ENCODE measurements at regions not wholly inside any gene's neighbourhood (a gene's known extent, or its start where the extent isn't known, plus 50 kb on each side); places are given as distances from the start of the nearest gene placed in this dataset.

DNA sequence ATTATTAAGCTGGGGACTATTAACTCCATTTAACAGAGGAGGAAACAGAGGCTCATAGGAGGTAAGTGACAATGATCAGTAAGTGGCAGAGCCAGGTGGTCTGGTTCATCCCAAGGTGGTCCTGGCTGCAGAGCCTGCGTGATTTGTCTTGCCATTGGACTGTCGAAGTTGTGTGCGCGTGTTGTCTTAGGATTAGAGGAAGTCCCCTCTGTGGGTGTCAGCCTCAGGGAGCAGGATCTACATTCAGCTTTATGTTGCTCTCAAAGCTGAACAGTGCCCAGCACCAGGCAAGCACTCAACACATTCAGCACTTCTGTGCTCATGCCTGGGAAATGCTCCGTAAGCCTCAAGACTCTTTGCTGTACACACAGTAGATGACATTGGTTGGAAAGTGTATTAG is 139.5 kb downstream of the HERPUD2 start:
- TF ChIP-seq, protein P1, sequence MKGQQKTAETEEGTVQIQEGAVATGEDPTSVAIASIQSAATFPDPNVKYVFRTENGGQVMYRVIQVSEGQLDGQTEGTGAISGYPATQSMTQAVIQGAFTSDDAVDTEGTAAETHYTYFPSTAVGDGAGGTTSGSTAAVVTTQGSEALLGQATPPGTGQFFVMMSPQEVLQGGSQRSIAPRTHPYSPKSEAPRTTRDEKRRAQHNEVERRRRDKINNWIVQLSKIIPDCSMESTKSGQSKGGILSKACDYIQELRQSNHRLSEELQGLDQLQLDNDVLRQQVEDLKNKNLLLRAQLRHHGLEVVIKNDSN (IDR thresholded peaks at IDR 0.05): no peak
- TF ChIP-seq, protein P2, sequence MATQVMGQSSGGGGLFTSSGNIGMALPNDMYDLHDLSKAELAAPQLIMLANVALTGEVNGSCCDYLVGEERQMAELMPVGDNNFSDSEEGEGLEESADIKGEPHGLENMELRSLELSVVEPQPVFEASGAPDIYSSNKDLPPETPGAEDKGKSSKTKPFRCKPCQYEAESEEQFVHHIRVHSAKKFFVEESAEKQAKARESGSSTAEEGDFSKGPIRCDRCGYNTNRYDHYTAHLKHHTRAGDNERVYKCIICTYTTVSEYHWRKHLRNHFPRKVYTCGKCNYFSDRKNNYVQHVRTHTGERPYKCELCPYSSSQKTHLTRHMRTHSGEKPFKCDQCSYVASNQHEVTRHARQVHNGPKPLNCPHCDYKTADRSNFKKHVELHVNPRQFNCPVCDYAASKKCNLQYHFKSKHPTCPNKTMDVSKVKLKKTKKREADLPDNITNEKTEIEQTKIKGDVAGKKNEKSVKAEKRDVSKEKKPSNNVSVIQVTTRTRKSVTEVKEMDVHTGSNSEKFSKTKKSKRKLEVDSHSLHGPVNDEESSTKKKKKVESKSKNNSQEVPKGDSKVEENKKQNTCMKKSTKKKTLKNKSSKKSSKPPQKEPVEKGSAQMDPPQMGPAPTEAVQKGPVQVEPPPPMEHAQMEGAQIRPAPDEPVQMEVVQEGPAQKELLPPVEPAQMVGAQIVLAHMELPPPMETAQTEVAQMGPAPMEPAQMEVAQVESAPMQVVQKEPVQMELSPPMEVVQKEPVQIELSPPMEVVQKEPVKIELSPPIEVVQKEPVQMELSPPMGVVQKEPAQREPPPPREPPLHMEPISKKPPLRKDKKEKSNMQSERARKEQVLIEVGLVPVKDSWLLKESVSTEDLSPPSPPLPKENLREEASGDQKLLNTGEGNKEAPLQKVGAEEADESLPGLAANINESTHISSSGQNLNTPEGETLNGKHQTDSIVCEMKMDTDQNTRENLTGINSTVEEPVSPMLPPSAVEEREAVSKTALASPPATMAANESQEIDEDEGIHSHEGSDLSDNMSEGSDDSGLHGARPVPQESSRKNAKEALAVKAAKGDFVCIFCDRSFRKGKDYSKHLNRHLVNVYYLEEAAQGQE (IDR thresholded peaks at IDR 0.05; ENCODE audit: low read depth): no peak
- TF ChIP-seq FOXM1 (IDR thresholded peaks at IDR 0.05; ENCODE audit: borderline replicate concordance, low read depth) (no peak), EGR1 (IDR thresholded peaks at IDR 0.05) (no peak), NFIC (IDR thresholded peaks at IDR 0.05) (no peak), CREB1 (IDR thresholded peaks at IDR 0.05; ENCODE audit: low read depth) (no peak), TCF12 (IDR thresholded peaks at IDR 0.05; ENCODE audit: low read depth) (no peak), YY1 (IDR thresholded peaks at IDR 0.05; ENCODE audit: low read depth) (no peak)

DNA sequence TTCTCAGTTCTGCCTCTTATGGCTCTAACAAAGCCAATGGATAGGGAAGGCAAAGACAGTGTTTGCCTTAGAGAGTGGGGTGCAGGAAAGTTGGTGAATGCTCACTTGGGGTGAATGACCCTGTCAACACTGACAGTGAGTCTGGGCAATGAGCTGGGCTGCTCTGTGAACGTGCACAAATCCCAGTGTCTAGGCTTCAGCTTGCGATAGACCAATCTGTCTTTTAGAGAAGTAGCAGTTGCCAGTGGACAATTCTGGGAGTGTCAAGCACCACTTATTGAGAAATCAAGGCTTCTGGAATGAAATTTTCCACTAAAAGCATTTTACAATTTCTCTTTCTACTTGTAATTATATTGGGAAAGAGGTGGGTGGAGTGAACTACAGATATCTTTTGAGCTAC is 141.4 kb downstream of the HERPUD2 start:
- TF ChIP-seq RAD21 (IDR thresholded peaks at IDR 0.05; ENCODE audit: low read depth) (no peak), TCF12 (IDR thresholded peaks at IDR 0.05; ENCODE audit: low read depth) (no peak), TAF1 (IDR thresholded peaks at IDR 0.05; ENCODE audit: low read depth) (no peak), ZBTB7A (IDR thresholded peaks at IDR 0.05; ENCODE audit: low read depth) (no peak), EGR1 (IDR thresholded peaks at IDR 0.05) (no peak), NFIC (IDR thresholded peaks at IDR 0.05) (no peak), FOXM1 (IDR thresholded peaks at IDR 0.05; ENCODE audit: borderline replicate concordance, low read depth) (no peak), EP300 (IDR thresholded peaks at IDR 0.05; ENCODE audit: borderline replicate concordance) (no peak), TEAD4 (IDR thresholded peaks at IDR 0.05) (no peak), CREB1 (IDR thresholded peaks at IDR 0.05; ENCODE audit: low read depth) (no peak)
- TF ChIP-seq, protein P2 (IDR thresholded peaks at IDR 0.05; ENCODE audit: low read depth): no peak
- TF ChIP-seq, protein P3, sequence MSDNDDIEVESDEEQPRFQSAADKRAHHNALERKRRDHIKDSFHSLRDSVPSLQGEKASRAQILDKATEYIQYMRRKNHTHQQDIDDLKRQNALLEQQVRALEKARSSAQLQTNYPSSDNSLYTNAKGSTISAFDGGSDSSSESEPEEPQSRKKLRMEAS (IDR thresholded peaks at IDR 0.05): no peak
- TF ChIP-seq, protein P1 (IDR thresholded peaks at IDR 0.05): no peak

DNA sequence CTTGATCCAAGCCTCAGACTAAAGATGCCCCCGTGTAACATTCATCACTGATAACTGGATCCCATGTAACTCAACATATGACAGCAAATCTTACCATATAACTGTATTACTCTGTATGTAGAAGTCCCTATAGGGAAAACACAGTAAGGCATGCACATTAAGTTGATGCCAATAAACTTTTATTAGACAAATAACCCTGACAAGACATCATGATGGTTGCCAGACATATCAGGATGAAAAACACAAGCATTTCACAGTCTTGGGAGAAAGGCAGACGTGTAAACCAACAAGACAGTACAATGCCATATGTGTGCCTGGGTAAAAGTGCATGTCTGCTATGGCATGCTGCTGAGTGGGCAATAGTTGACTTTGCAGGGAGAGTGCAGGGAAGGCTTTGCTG is 142.2 kb downstream of the HERPUD2 start:
- TF ChIP-seq, protein P1 (IDR thresholded peaks at IDR 0.05): no peak
- no peak for TF ChIP-seq NFIC (IDR thresholded peaks at IDR 0.05)
- no peak for TF ChIP-seq RAD21 (IDR thresholded peaks at IDR 0.05; ENCODE audit: low read depth)
- TF ChIP-seq TCF12 (IDR thresholded peaks at IDR 0.05; ENCODE audit: low read depth): no peak
- no peak for TF ChIP-seq EP300 (IDR thresholded peaks at IDR 0.05; ENCODE audit: borderline replicate concordance)
- TF ChIP-seq CREB1 (IDR thresholded peaks at IDR 0.05; ENCODE audit: low read depth): no peak
- TF ChIP-seq, protein P3 (IDR thresholded peaks at IDR 0.05): no peak
- TF ChIP-seq, protein P2 (IDR thresholded peaks at IDR 0.05; ENCODE audit: low read depth): no peak
- TF ChIP-seq TEAD4 (IDR thresholded peaks at IDR 0.05): no peak
- TF ChIP-seq EGR1 (IDR thresholded peaks at IDR 0.05): no peak
- TF ChIP-seq FOXM1 (IDR thresholded peaks at IDR 0.05; ENCODE audit: borderline replicate concordance, low read depth): no peak
- TF ChIP-seq YY1 (IDR thresholded peaks at IDR 0.05; ENCODE audit: low read depth): no peak
- no peak for TF ChIP-seq CEBPB (IDR thresholded peaks at IDR 0.05)
- no peak for TF ChIP-seq TAF1 (IDR thresholded peaks at IDR 0.05; ENCODE audit: low read depth)
- no peak for TF ChIP-seq ZBTB7A (IDR thresholded peaks at IDR 0.05; ENCODE audit: low read depth)

DNA sequence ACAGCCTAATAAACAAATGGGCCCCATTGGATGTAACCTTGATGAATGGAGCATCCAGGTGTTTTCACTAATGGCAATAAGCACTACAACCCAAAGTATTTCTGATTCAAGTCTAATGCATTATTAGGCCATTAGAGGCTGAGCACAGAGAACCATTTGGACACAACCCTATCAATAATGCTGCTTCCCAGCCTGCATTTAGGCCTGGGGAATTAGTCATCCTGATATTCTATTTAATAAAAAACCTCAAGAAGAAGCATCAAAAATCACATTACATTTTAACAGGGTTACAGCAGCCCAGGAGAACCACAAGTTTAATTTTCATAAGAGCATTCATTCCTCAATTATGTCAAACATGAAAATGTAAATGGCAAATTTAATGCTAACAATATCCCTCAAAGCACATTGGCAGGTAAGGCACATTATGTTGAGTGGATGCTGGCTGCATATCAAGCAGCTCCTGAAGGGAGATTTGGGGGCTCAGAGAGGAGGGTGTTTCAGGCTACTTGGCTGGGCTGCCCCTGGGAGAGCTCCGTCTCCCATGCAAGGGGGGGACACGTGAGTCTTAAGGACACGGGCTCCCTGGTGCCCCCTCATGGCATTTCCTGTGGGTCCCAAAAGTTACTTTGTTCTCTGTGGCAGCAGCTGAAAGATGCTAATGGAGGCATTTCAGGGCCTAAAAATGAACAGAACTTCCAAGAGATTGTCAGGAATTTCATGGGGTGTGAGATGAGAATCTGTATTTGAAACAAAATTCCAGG is 143.4 kb downstream of the HERPUD2 start:
- TF ChIP-seq EP300 (IDR thresholded peaks at IDR 0.05; ENCODE audit: borderline replicate concordance) (no peak), NFIC (IDR thresholded peaks at IDR 0.05) (no peak), EGR1 (IDR thresholded peaks at IDR 0.05) (no peak), FOXM1 (IDR thresholded peaks at IDR 0.05; ENCODE audit: borderline replicate concordance, low read depth) (no peak), CEBPB (IDR thresholded peaks at IDR 0.05) (no peak), YY1 (IDR thresholded peaks at IDR 0.05; ENCODE audit: low read depth) (no peak), ZBTB7A (IDR thresholded peaks at IDR 0.05; ENCODE audit: low read depth) (no peak), TEAD4 (IDR thresholded peaks at IDR 0.05) (no peak), TCF12 (IDR thresholded peaks at IDR 0.05; ENCODE audit: low read depth) (no peak), RAD21 (IDR thresholded peaks at IDR 0.05; ENCODE audit: low read depth) (no peak), TAF1 (IDR thresholded peaks at IDR 0.05; ENCODE audit: low read depth) (no peak), CREB1 (IDR thresholded peaks at IDR 0.05; ENCODE audit: low read depth) (no peak)
- TF ChIP-seq, protein P2 (IDR thresholded peaks at IDR 0.05; ENCODE audit: low read depth): no peak
- TF ChIP-seq, protein P3 (IDR thresholded peaks at IDR 0.05): no peak
- TF ChIP-seq, protein P1 (IDR thresholded peaks at IDR 0.05): no peak
